NCI-H226 (cell line): ENCODE measurements at regions not wholly inside any gene's neighbourhood (a gene's known extent, or its start where the extent isn't known, plus 50 kb on each side); places are given as distances from the start of the nearest gene placed in this dataset.
A peak's percentile ranks its signal among the peaks of the same experiment; 100 is the strongest.

ENCODE experiments used
- DNase-seq: peaks from one replicate; pipeline ENCODE4 v3.0.0-alpha.2; 2015

- no peak for DNase-seq
Measured at GRCh38 chr20:47406849-47407682, 50.6 kb upstream of the ZMYND8 start.

- no peak for DNase-seq
Measured at GRCh38 chr20:47411161-47411560, 54.7 kb upstream of the ZMYND8 start.

GRCh38 chr20:47412083-47412482 is 55.6 kb upstream of the ZMYND8 start:
- DNase-seq = no peak

GRCh38 chr20:47413189-47413588 is 56.7 kb upstream of the ZMYND8 start:
- no peak for DNase-seq

GRCh38 chr20:47417245-47418068 is 61.0 kb upstream of the ZMYND8 start:
- DNase-seq = no peak

GRCh38 chr20:47418069-47418757 is 61.7 kb upstream of the ZMYND8 start:
- DNase-seq = no peak

- DNase-seq = no peak
Measured at GRCh38 chr20:47419953-47420514, 63.5 kb upstream of the ZMYND8 start.

GRCh38 chr20:47421076-47421475 is 64.6 kb upstream of the ZMYND8 start:
- no peak for DNase-seq

- DNase-seq = no peak
Measured at GRCh38 chr20:47423586-47423985, 67.1 kb upstream of the ZMYND8 start.

GRCh38 chr20:47427067-47427466 is 70.6 kb upstream of the ZMYND8 start:
- DNase-seq = no peak

GRCh38 chr20:47427746-47428145 is 71.2 kb upstream of the ZMYND8 start:
- DNase-seq = no peak

- no peak for DNase-seq
Measured at GRCh38 chr20:47428164-47428563, 71.7 kb upstream of the ZMYND8 start.

- DNase-seq = no peak
Measured at GRCh38 chr20:47428851-47429336, 72.4 kb upstream of the ZMYND8 start.

- no peak for DNase-seq
Measured at GRCh38 chr20:47429409-47429808, 72.3 kb upstream of the NCOA3 start.

GRCh38 chr20:47430862-47431588 is 70.7 kb upstream of the NCOA3 start:
- DNase-seq = no peak

GRCh38 chr20:47432834-47433210 is 68.9 kb upstream of the NCOA3 start:
- DNase-seq = no peak

GRCh38 chr20:47434128-47434779 is 67.4 kb upstream of the NCOA3 start:
- DNase-seq = peak; percentile 61

GRCh38 chr20:47438464-47439381 is 63.0 kb upstream of the NCOA3 start:
- peak; percentile 27 for DNase-seq

GRCh38 chr20:47440857-47441773 is 60.6 kb upstream of the NCOA3 start:
- peak; percentile 96 for DNase-seq

- DNase-seq = no peak
Measured at GRCh38 chr20:47441774-47442150, 59.9 kb upstream of the NCOA3 start.
